ENCODE measurements at regions not wholly inside any gene's neighbourhood (a gene's known extent, or its start where the extent isn't known, plus 50 kb on each side); places are given as distances from the start of the nearest gene placed in this dataset.
A peak's percentile ranks its signal among the peaks of the same experiment; 100 is the strongest.

GRCh38 chr20:39853636-39854035 lies 835.4 kb downstream of the MAFB start:
- H3K27me3 ChIP-seq (ENCODE audit: insufficient read depth, low read length) = no peaks in the 10 kb centered on the region
- H2AFZ ChIP-seq (ENCODE audit: low read length) = peak overlapping the region; percentile 28
- peak overlapping the region; percentile 61 for H3K4me2 ChIP-seq (ENCODE audit: insufficient read depth, low read length)
- no peaks in the 10 kb centered on the region for H3K79me2 ChIP-seq (ENCODE audit: insufficient read depth, low read length)
- TF ChIP-seq, protein P1, sequence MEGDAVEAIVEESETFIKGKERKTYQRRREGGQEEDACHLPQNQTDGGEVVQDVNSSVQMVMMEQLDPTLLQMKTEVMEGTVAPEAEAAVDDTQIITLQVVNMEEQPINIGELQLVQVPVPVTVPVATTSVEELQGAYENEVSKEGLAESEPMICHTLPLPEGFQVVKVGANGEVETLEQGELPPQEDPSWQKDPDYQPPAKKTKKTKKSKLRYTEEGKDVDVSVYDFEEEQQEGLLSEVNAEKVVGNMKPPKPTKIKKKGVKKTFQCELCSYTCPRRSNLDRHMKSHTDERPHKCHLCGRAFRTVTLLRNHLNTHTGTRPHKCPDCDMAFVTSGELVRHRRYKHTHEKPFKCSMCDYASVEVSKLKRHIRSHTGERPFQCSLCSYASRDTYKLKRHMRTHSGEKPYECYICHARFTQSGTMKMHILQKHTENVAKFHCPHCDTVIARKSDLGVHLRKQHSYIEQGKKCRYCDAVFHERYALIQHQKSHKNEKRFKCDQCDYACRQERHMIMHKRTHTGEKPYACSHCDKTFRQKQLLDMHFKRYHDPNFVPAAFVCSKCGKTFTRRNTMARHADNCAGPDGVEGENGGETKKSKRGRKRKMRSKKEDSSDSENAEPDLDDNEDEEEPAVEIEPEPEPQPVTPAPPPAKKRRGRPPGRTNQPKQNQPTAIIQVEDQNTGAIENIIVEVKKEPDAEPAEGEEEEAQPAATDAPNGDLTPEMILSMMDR (IDR thresholded peaks at IDR 0.05; ENCODE audit: extremely low read depth, low read depth, low read length) = no peak
- peak overlapping the region; percentile 88 for H3K27ac ChIP-seq (ENCODE audit: low read depth, low read length)
- DNase-seq (ENCODE audit: insufficient read length, low spot score, missing footprints) = peak; percentile 84
- H4K20me1 ChIP-seq (ENCODE audit: insufficient read depth, low read length) = no peaks in the 10 kb centered on the region
- H3K4me3 ChIP-seq (ENCODE audit: insufficient read depth, low read length) = no peak overlapping the region
- H3K36me3 ChIP-seq (ENCODE audit: insufficient read depth, low read length) = no peaks in the 10 kb centered on the region
- no peaks in the 10 kb centered on the region for H3K9me3 ChIP-seq (ENCODE audit: low read depth, low read length)
- peaks cover 79% of the 10 kb centered on the region for H3K4me1 ChIP-seq (ENCODE audit: insufficient read depth, low read length)

DNA sequence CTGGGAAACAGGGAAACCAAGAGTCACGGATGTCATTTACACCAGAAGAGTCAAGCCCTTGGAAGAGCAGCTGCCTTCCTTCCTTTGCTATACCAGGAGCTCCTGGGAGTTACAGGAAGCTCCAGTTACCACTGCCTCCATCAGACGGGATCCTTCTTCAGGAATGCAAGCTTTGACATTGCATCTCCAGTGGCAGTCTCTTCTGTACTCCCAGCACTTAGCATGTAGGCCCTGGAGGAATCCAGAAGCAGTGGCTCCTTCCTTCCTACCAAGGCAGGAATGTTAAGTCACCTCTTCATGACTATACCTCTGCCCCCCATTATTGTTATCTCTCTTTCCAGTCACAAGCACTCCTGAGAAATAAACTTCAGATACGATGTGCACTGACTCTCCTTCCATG lies 836.0 kb downstream of the MAFB start:
- Histone ChIP-seq H3K4me3 (ENCODE audit: insufficient read depth, low read length) (no peak overlapping the region), H3K4me1 (ENCODE audit: insufficient read depth, low read length) (peaks cover 79% of the 10 kb centered on the region), H3K4me2 (ENCODE audit: insufficient read depth, low read length) (peak overlapping the region; percentile 61), H4K20me1 (ENCODE audit: insufficient read depth, low read length) (no peaks in the 10 kb centered on the region), H3K27ac (ENCODE audit: low read depth, low read length) (peak overlapping the region; percentile 88), H2AFZ (ENCODE audit: low read length) (peak overlapping the region; percentile 28), H3K79me2 (ENCODE audit: insufficient read depth, low read length) (no peaks in the 10 kb centered on the region), H3K9me3 (ENCODE audit: low read depth, low read length) (no peaks in the 10 kb centered on the region), H3K27me3 (ENCODE audit: insufficient read depth, low read length) (no peaks in the 10 kb centered on the region), H3K36me3 (ENCODE audit: insufficient read depth, low read length) (no peaks in the 10 kb centered on the region)
- peak; percentile 78 for DNase-seq (ENCODE audit: insufficient read length, low spot score, missing footprints)
- TF ChIP-seq, protein P1 (IDR thresholded peaks at IDR 0.05; ENCODE audit: extremely low read depth, low read depth, low read length) = no peak

- no peaks in the 10 kb centered on the region for H3K79me2 ChIP-seq (ENCODE audit: insufficient read depth, low read length)
- no peaks in the 10 kb centered on the region for H3K9me3 ChIP-seq (ENCODE audit: low read depth, low read length)
- H3K36me3 ChIP-seq (ENCODE audit: insufficient read depth, low read length) = no peaks in the 10 kb centered on the region
- no peaks in the 10 kb centered on the region for H3K27me3 ChIP-seq (ENCODE audit: insufficient read depth, low read length)
- peaks cover 76% of the 10 kb centered on the region for H3K4me1 ChIP-seq (ENCODE audit: insufficient read depth, low read length)
- H2AFZ ChIP-seq (ENCODE audit: low read length) = peak overlapping the region; percentile 73
- DNase-seq (ENCODE audit: insufficient read length, low spot score, missing footprints) = peak; percentile 84
- peak overlapping the region; percentile 88 for H3K27ac ChIP-seq (ENCODE audit: low read depth, low read length)
- H3K4me3 ChIP-seq (ENCODE audit: insufficient read depth, low read length) = peak overlapping the region; percentile 4
- TF ChIP-seq, protein P1 (IDR thresholded peaks at IDR 0.05; ENCODE audit: extremely low read depth, low read depth, low read length) = no peak
- H4K20me1 ChIP-seq (ENCODE audit: insufficient read depth, low read length) = no peaks in the 10 kb centered on the region
- peak overlapping the region; percentile 60 for H3K4me2 ChIP-seq (ENCODE audit: insufficient read depth, low read length)
Observed at GRCh38 chr20:39851459-39851858, 837.6 kb downstream of the MAFB start.

DNA sequence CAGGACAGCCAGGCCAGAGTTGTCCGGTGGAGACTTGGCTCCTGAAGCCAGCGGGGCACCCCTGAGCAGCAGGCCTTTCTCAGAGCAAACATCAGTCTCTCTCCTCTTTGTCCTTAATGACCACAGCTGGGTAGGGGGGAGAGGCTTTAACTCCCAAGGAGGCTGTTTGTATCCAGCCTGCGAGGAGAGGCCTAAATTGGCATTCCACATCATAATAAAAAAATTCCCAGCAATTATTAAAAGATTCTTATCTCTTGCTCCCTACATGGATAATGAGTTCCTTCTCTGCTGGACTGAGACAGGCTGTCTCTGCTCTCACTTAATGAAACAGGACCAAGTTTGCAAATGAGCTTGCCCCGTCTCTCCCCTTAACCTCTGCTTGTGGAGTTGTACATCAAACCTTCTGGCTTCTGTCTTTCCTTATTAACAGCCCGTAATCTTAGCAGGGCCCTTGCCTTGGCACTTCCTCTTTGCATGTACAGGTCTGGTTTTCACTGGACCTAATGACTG lies 838.2 kb downstream of the MAFB start:
- TF ChIP-seq, protein P1 (IDR thresholded peaks at IDR 0.05; ENCODE audit: extremely low read depth, low read depth, low read length) = no peak
- H3K27me3 ChIP-seq (ENCODE audit: insufficient read depth, low read length) = no peaks in the 10 kb centered on the region
- no peaks in the 10 kb centered on the region for H3K36me3 ChIP-seq (ENCODE audit: insufficient read depth, low read length)
- peak overlapping the region; percentile 60 for H3K4me2 ChIP-seq (ENCODE audit: insufficient read depth, low read length)
- no peaks in the 10 kb centered on the region for H3K9me3 ChIP-seq (ENCODE audit: low read depth, low read length)
- H3K4me1 ChIP-seq (ENCODE audit: insufficient read depth, low read length) = peaks cover 71% of the 10 kb centered on the region
- H3K79me2 ChIP-seq (ENCODE audit: insufficient read depth, low read length) = no peaks in the 10 kb centered on the region
- no peak overlapping the region for H3K4me3 ChIP-seq (ENCODE audit: insufficient read depth, low read length)
- H2AFZ ChIP-seq (ENCODE audit: low read length) = peak overlapping the region; percentile 72
- H4K20me1 ChIP-seq (ENCODE audit: insufficient read depth, low read length) = no peaks in the 10 kb centered on the region
- H3K27ac ChIP-seq (ENCODE audit: low read depth, low read length) = peak overlapping the region; percentile 88
- DNase-seq (ENCODE audit: insufficient read length, low spot score, missing footprints) = no peak
